DND-41 (cell line): ENCODE measurements at regions not wholly inside any gene's neighbourhood (a gene's known extent, or its start where the extent isn't known, plus 50 kb on each side); places are given as distances from the start of the nearest gene placed in this dataset.

ENCODE experiments used
- ATAC-seq: fragments of 200-7000 bp; cut with Tn5 transposase; 3 replicates; pipeline ENCODE4 v1.9.1; 2021; ENCODE audit warnings: low read depth; ENCODE audit not compliant: insufficient read depth
- DNase-seq: peaks from one replicate; pipeline ENCODE4 v3.0.0-alpha.2; 2020
- H2AFZ ChIP-seq: 2 replicates; pipeline ENCODE4 v1.6.0; 2012; ENCODE audit warnings: low read depth, low read length
- H3K27ac ChIP-seq: 2 replicates; pipeline ENCODE4 v1.5.1; 2012; ENCODE audit warnings: low read length, inconsistent platforms
- H3K27me3 ChIP-seq: fragments of 200-600 bp; sonication (generic); 2 replicates; pipeline ENCODE4 v1.6.0; 2012; ENCODE audit warnings: low read length, mild to moderate bottlenecking, inconsistent platforms; ENCODE audit not compliant: insufficient read depth, poor library complexity
- H3K36me3 ChIP-seq: 2 replicates; pipeline ENCODE4 v1.5.1; 2012; ENCODE audit warnings: low read length, inconsistent platforms; ENCODE audit not compliant: insufficient read depth
- H3K4me1 ChIP-seq: 2 replicates; pipeline ENCODE4 v1.5.1; 2012; ENCODE audit warnings: mild to moderate bottlenecking, low read length; ENCODE audit not compliant: insufficient read depth
- H3K4me2 ChIP-seq: 2 replicates; pipeline ENCODE4 v1.6.0; 2012; ENCODE audit warnings: mild to moderate bottlenecking, moderate library complexity, low read length, inconsistent platforms; ENCODE audit not compliant: insufficient read depth
- H3K4me3 ChIP-seq, 2 experiments: fragments of 200-600 bp in 1 of 2; shearing (Covaris generic) in 1 of 2; 2 replicates each; pipeline ENCODE4 v1.5.1; 2012 to 2016; ENCODE audit warnings: inconsistent platforms in 2 of 2, low read length in 2 of 2, mild to moderate bottlenecking in 2 of 2, low read depth in 1 of 2, moderate library complexity in 1 of 2
- H3K79me2 ChIP-seq: 2 replicates; pipeline ENCODE4 v1.6.0; 2012; ENCODE audit warnings: low read length, inconsistent platforms; ENCODE audit not compliant: insufficient read depth
- H3K9ac ChIP-seq: 2 replicates; pipeline ENCODE4 v1.6.0; 2012; ENCODE audit warnings: low read depth, mild to moderate bottlenecking, inconsistent platforms, low read length, moderate library complexity
- H3K9me3 ChIP-seq: 2 replicates; pipeline ENCODE4 v1.5.1; 2012; ENCODE audit warnings: low read length, moderate library complexity, mild to moderate bottlenecking, inconsistent platforms; ENCODE audit not compliant: insufficient read depth, severe bottlenecking
- H4K20me1 ChIP-seq: 2 replicates; pipeline ENCODE4 v1.6.0; 2012; ENCODE audit warnings: low read length; ENCODE audit not compliant: insufficient read depth
- CTCF ChIP-seq: IDR thresholded peaks from 2 replicates; pipeline ENCODE4 v1.5.1; 2012; ENCODE audit warnings: borderline replicate concordance, low read length, moderate library complexity, mild to moderate bottlenecking; ENCODE audit not compliant: poor library complexity, severe bottlenecking; ENCODE audit errors: extremely low read depth
- EZH2 ChIP-seq: IDR thresholded peaks from 3 replicates; pipeline ENCODE4 v1.6.1; 2012; ENCODE audit warnings: borderline replicate concordance, low read depth, mild to moderate bottlenecking, moderate library complexity, low read length, inconsistent platforms; ENCODE audit not compliant: severe bottlenecking

DNA sequence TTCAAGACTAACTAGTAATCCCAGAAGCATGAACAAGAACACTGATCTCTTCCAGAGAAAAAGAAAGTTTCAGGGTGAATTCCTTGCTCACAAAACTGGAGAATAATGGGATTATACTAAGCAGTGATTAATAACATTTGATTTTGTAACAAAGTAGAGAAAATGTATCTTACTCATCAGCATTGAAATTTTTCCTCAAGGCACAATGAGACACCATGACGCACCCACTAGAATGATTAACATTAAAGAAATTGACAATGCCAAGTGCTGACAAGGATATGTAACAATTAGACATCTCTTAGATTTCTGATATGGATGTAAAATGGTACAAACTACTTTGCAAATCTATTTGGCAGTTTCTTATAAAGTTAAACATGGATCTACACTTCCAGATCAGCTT lies 101.1 kb upstream of the EPHA4 start:
- Histone ChIP-seq H3K4me3 (no peak overlapping the region), H3K4me1 (no peaks in the 10 kb centered on the region), H3K27me3 (no peaks in the 10 kb centered on the region), H3K9ac (no peak overlapping the region), H3K9me3 (no peaks in the 10 kb centered on the region), H2AFZ (no peak overlapping the region), H3K79me2 (no peaks in the 10 kb centered on the region), H3K27ac (no peak overlapping the region), H3K4me2 (no peak overlapping the region), H4K20me1 (no peaks in the 10 kb centered on the region), H3K36me3 (no peaks in the 10 kb centered on the region)
- DNase-seq (no peak), ATAC-seq (no peak)
- TF ChIP-seq EZH2, result no peak
- TF ChIP-seq CTCF, result no peak

DNA sequence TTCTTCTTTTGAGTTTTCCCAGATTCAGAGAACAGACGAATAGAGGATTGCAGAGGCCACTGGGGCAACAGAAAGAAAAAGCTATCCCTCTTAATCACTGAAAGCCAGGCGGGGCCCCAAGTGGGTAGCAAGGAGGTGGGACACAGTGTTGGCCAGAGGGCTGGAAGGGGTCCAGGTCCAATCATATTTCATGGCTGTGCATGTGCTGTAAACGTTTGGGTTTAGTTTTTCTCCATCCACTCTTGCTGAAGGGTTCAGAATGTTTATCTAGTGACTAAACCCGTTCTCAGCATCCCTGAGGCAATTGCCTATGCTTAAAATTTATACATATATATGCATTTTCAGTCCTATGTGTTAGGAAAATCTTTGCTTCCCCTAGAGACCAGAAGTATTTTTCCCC lies 99.4 kb upstream of the EPHA4 start:
- Histone ChIP-seq H3K9ac (no peak overlapping the region), H3K79me2 (no peaks in the 10 kb centered on the region), H4K20me1 (no peaks in the 10 kb centered on the region), H2AFZ (no peak overlapping the region), H3K4me1 (no peaks in the 10 kb centered on the region), H3K4me2 (no peak overlapping the region), H3K9me3 (no peaks in the 10 kb centered on the region), H3K27ac (no peak overlapping the region), H3K27me3 (no peaks in the 10 kb centered on the region), H3K36me3 (no peaks in the 10 kb centered on the region), H3K4me3 (no peak overlapping the region)
- ATAC-seq, result no peak
- no peak for DNase-seq
- TF ChIP-seq CTCF, result no peak
- TF ChIP-seq EZH2, result no peak

DNA sequence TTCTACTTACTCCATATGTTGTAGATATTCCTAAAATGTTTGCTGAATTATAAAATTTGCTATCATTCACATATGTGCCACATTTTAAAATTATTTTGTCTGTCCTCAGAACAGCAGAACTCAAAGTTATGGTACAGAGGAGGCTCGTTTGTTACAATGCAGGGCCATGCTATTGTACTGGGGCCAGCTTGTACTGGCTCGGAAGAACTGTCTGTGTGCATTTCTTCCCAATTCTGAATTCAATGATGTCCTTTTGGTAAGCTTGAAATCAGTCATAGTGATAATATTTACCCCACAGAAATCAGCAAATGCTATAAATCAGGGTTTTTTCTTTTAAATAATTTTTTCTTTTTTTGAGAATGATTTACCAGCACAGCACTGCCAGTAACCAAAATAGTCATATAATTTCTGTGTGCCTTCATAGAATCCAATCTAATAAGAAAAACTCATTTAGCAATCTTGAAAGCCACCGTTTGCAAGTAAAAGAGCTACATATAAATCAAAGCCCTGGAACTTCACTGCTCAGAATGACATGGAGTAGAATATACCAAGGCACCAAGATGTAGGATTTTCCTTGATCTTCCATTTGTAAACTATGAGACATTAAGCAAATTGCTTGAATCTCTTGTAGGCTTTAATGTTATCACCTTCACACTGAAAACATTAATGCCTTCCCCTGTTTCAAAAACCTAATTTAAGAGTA lies 90.7 kb upstream of the EPHA4 start:
- Histone ChIP-seq H4K20me1 (no peaks in the 10 kb centered on the region), H3K9me3 (no peaks in the 10 kb centered on the region), H3K36me3 (no peaks in the 10 kb centered on the region), H3K4me1 (no peaks in the 10 kb centered on the region), H3K9ac (no peak overlapping the region), H3K4me2 (no peak overlapping the region), H3K79me2 (no peaks in the 10 kb centered on the region), H3K4me3 (no peak overlapping the region), H3K27me3 (no peaks in the 10 kb centered on the region), H3K27ac (no peak overlapping the region), H2AFZ (no peak overlapping the region)
- TF ChIP-seq EZH2, result no peak
- TF ChIP-seq CTCF, result no peak
- no peak for ATAC-seq
- DNase-seq, result no peak

GRCh38 chr2:221657806-221658205 lies 85.7 kb upstream of the EPHA4 start:
- DNase-seq (no peak), ATAC-seq (no peak)
- no peaks in the 10 kb centered on the region for H3K9me3 ChIP-seq
- H3K4me1 ChIP-seq, result no peaks in the 10 kb centered on the region
- H2AFZ ChIP-seq, result no peak overlapping the region
- no peaks in the 10 kb centered on the region for H3K36me3 ChIP-seq
- H3K4me2 ChIP-seq, result no peak overlapping the region
- H3K79me2 ChIP-seq, result no peaks in the 10 kb centered on the region
- no peak overlapping the region for H3K4me3 ChIP-seq
- TF ChIP-seq EZH2, result no peak
- TF ChIP-seq CTCF, result no peak
- no peak overlapping the region for H3K27ac ChIP-seq
- H4K20me1 ChIP-seq, result no peaks in the 10 kb centered on the region
- no peaks in the 10 kb centered on the region for H3K27me3 ChIP-seq
- no peak overlapping the region for H3K9ac ChIP-seq
